ENCODE measurements at regions not wholly inside any gene's neighbourhood (a gene's known extent, or its start where the extent isn't known, plus 50 kb on each side); places are given as distances from the start of the nearest gene placed in this dataset.
"Not testable (repeated sequence)": the region's sequence is repeated elsewhere in the genome, so short reads cannot be mapped to it uniquely, and the experiment has no call there.

DNA sequence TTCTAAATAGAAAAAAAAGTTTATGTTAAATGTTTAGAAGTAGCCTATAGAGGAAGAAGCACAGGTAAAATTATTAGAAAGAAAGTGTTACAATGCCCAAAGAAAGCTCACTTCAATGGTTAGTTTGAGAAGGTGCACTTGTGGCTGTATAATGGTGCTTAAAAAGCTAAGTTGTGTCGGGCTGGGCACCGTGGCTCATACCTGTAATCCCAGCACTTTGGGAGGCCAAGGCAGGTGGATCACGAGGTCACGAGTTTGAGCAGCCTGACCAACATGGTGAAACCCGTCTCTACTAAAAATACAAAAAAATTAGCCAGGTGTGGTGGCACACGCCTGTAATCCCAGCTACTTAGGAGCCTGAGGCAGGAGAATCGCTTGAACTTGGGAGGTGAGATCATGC lies 355.7 kb upstream of the ANKRD30A start:
- not testable (repeated sequence) for TF ChIP-seq SUZ12 (IDR thresholded peaks at IDR 0.05; ENCODE audit: extremely low read depth, insufficient read depth, insufficient read length); ZNF274 (IDR thresholded peaks at IDR 0.05; ENCODE audit: low read depth, low read length)

Data from NT2/D1 (cell line).